H1 (cell line): ENCODE measurements at regions not wholly inside any gene's neighbourhood (a gene's known extent, or its start where the extent isn't known, plus 50 kb on each side); places are given as distances from the start of the nearest gene placed in this dataset.

Source experiments
- ATF3 ChIP-seq: IDR thresholded peaks from 2 replicates; pipeline ENCODE4 v1.6.1; 2011; ENCODE audit warnings: low read depth, mild to moderate bottlenecking, low read length; ENCODE audit not compliant: insufficient read depth
- CEBPB ChIP-seq: IDR thresholded peaks from 2 replicates; pipeline ENCODE4 v1.6.1; 2012; ENCODE audit warnings: low read depth, low read length
- CHD2 ChIP-seq: IDR thresholded peaks from 2 replicates; pipeline ENCODE4 v1.6.1; 2012; ENCODE audit warnings: low read length, improper control_type of control experiment
- CTCF ChIP-seq, 3 experiments: IDR thresholded peaks; 1 replicate in 2 of 3; 2 replicates in 1 of 3; pipeline versions ENCODE4 v1.5.1 to v1.6.1; 2011; ENCODE audit warnings: low read length in 3 of 3, mild to moderate bottlenecking in 3 of 3, inconsistent platforms in 2 of 3, low read depth in 1 of 3, moderate library complexity in 1 of 3; ENCODE audit not compliant: insufficient read depth in 1 of 3; ENCODE audit errors: control extremely low read depth in 1 of 3
- HDAC2 ChIP-seq, 2 experiments: fragments of 300-600 bp in 1 of 2; sonication (generic) in 1 of 2; IDR thresholded peaks; 2 replicates each; pipeline ENCODE4 v1.6.1; 2011 to 2012; ENCODE audit warnings: low read depth in 2 of 2, low read length in 2 of 2, mild to moderate bottlenecking in 2 of 2, moderate library complexity in 2 of 2, borderline replicate concordance in 1 of 2, inconsistent platforms in 1 of 2
- POLR2A ChIP-seq, 2 experiments: IDR thresholded peaks; 1 replicate in 1 of 2; 2 replicates in 1 of 2; pipeline ENCODE4 v1.6.1; 2011; ENCODE audit warnings: low read depth in 2 of 2, low read length in 2 of 2, mild to moderate bottlenecking in 2 of 2; ENCODE audit errors: control extremely low read depth in 1 of 2
- POU5F1 ChIP-seq: IDR thresholded peaks from 2 replicates; pipeline ENCODE4 v1.6.1; 2011; ENCODE audit warnings: low read depth, mild to moderate bottlenecking, low read length, moderate library complexity
- RFX5 ChIP-seq: IDR thresholded peaks from 2 replicates; pipeline ENCODE4 v1.6.1; 2011; ENCODE audit warnings: low read depth, low read length, improper control_type of control experiment, borderline replicate concordance
- SP2 ChIP-seq: IDR thresholded peaks from 2 replicates; pipeline ENCODE4 v1.6.1; 2012; ENCODE audit warnings: mild to moderate bottlenecking, low read length, inconsistent platforms
- SP4 ChIP-seq: IDR thresholded peaks from 2 replicates; pipeline ENCODE4 v1.6.1; 2012; ENCODE audit warnings: low read length, inconsistent platforms

DNA sequence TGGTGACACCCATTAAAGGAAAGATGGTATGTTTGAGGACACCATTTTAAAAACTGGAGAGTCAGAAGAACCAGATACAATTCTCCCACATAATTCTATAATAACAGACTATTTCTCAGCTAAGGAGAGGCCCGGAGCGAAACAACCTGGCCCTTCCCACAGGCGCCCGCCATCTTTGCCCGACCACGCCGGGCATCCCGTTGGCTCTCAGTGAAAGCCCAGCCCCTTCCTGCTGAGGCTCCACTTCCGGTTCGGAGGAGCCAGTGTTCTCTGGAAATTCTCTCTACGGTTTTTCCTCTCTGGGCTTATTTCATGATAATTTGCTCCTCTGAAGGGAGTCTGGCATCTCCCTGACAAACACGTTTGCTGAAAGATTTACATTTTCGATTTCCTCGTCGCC is 175.7 kb downstream of the AXIN2 start:
- TF ChIP-seq CTCF (IDR thresholded peaks at IDR 0.05; ENCODE audit: control extremely low read depth in 1 of 3, insufficient read depth in 1 of 3, low read depth in 1 of 3, low read length in 3 of 3) (no peak), POU5F1 (no peak), POLR2A (IDR thresholded peaks at IDR 0.05; ENCODE audit: control extremely low read depth in 1 of 2, low read depth in 2 of 2, low read length in 2 of 2) (no peak), RFX5 (no peak), CHD2 (no peak), SP2 (no peak), SP4 (no peak), ATF3 (no peak), HDAC2 (IDR thresholded peaks at IDR 0.05; ENCODE audit: borderline replicate concordance in 1 of 2, low read depth in 2 of 2, low read length in 2 of 2) (no peak), CEBPB (no peak)
